BLaER1 (cell line): ENCODE measurements at regions not wholly inside any gene's neighbourhood (a gene's known extent, or its start where the extent isn't known, plus 50 kb on each side); places are given as distances from the start of the nearest gene placed in this dataset.

Experiments used
- H3K27ac ChIP-seq: shearing (Covaris generic); formaldehyde crosslinking; 2 replicates; pipeline ENCODE4 v1.8.1; 2022
- H3K27me3 ChIP-seq: shearing (Covaris generic); formaldehyde crosslinking; 2 replicates; pipeline ENCODE4 v1.8.1; 2022
- H3K36me3 ChIP-seq: shearing (Covaris generic); formaldehyde crosslinking; 2 replicates; pipeline ENCODE4 v1.8.1; 2022
- H3K4me1 ChIP-seq: shearing (Covaris generic); formaldehyde crosslinking; 2 replicates; pipeline ENCODE4 v1.8.1; 2022
- H3K4me2 ChIP-seq: shearing (Covaris generic); formaldehyde crosslinking; 2 replicates; pipeline ENCODE4 v1.8.1; 2022
- H3K4me3 ChIP-seq: shearing (Covaris generic); formaldehyde crosslinking; 2 replicates; pipeline ENCODE4 v1.8.1; 2022
- H3K9ac ChIP-seq: shearing (Covaris generic); formaldehyde crosslinking; 2 replicates; pipeline ENCODE4 v1.8.1; 2022
- H3K9me3 ChIP-seq: shearing (Covaris generic); formaldehyde crosslinking; 2 replicates; pipeline ENCODE4 v1.8.1; 2022
- H4K20me1 ChIP-seq: shearing (Covaris generic); formaldehyde crosslinking; 2 replicates; pipeline ENCODE4 v1.8.1; 2022
- Cebpa-rat ChIP-seq: shearing (Covaris generic); IDR thresholded peaks from 2 replicates; pipeline ENCODE4 v1.8.1; 2022

- no peaks in the 10 kb centered on the region for H3K27me3 ChIP-seq
- H3K4me2 ChIP-seq, result no peak overlapping the region
- H3K4me1 ChIP-seq, result no peaks in the 10 kb centered on the region
- no peaks in the 10 kb centered on the region for H4K20me1 ChIP-seq
- TF ChIP-seq Cebpa-rat, result no peak
- no peak overlapping the region for H3K27ac ChIP-seq
- no peaks in the 10 kb centered on the region for H3K9me3 ChIP-seq
- H3K36me3 ChIP-seq, result no peaks in the 10 kb centered on the region
- H3K4me3 ChIP-seq, result no peak overlapping the region
- H3K9ac ChIP-seq, result no peak overlapping the region
These were observed 1573.5 kb upstream of the ACVR2A start for GRCh38 chr2:146271131-146271831.

- no peaks in the 10 kb centered on the region for H3K9me3 ChIP-seq
- H3K27ac ChIP-seq, result no peak overlapping the region
- no peaks in the 10 kb centered on the region for H3K4me1 ChIP-seq
- no peak overlapping the region for H3K4me3 ChIP-seq
- no peaks in the 10 kb centered on the region for H4K20me1 ChIP-seq
- H3K27me3 ChIP-seq, result no peaks in the 10 kb centered on the region
- no peak overlapping the region for H3K4me2 ChIP-seq
- no peak overlapping the region for H3K9ac ChIP-seq
- TF ChIP-seq Cebpa-rat, result no peak
- H3K36me3 ChIP-seq, result no peaks in the 10 kb centered on the region
These were observed 1574.2 kb upstream of the ACVR2A start for GRCh38 chr2:146270618-146271017.

GRCh38 chr2:146267093-146267492 lies 1577.7 kb upstream of the ACVR2A start:
- Histone ChIP-seq H3K9me3 (no peaks in the 10 kb centered on the region), H3K36me3 (no peaks in the 10 kb centered on the region), H3K9ac (no peak overlapping the region), H3K4me2 (no peak overlapping the region), H3K4me1 (no peaks in the 10 kb centered on the region), H4K20me1 (no peaks in the 10 kb centered on the region), H3K27me3 (no peaks in the 10 kb centered on the region), H3K27ac (no peak overlapping the region), H3K4me3 (no peak overlapping the region)
- TF ChIP-seq Cebpa-rat, result no peak

GRCh38 chr2:146265656-146266055 lies 1579.2 kb upstream of the ACVR2A start:
- H3K9me3 ChIP-seq, result no peaks in the 10 kb centered on the region
- H3K27me3 ChIP-seq, result no peaks in the 10 kb centered on the region
- no peak for TF ChIP-seq Cebpa-rat
- H4K20me1 ChIP-seq, result no peaks in the 10 kb centered on the region
- no peaks in the 10 kb centered on the region for H3K4me1 ChIP-seq
- no peak overlapping the region for H3K27ac ChIP-seq
- H3K4me2 ChIP-seq, result no peak overlapping the region
- H3K9ac ChIP-seq, result no peak overlapping the region
- H3K4me3 ChIP-seq, result no peak overlapping the region
- H3K36me3 ChIP-seq, result no peaks in the 10 kb centered on the region

- Histone ChIP-seq H3K9ac (no peak overlapping the region), H3K9me3 (no peaks in the 10 kb centered on the region), H3K4me2 (no peak overlapping the region)
These were observed 1582.2 kb upstream of the ACVR2A start for GRCh38 chr2:146262606-146263005.

GRCh38 chr2:146260551-146260950 lies 1584.3 kb upstream of the ACVR2A start:
- Histone ChIP-seq H3K4me1 (no peaks in the 10 kb centered on the region), H3K4me2 (no peak overlapping the region), H3K4me3 (no peak overlapping the region), H3K27ac (no peak overlapping the region), H3K9ac (no peak overlapping the region), H3K27me3 (no peaks in the 10 kb centered on the region), H3K36me3 (no peaks in the 10 kb centered on the region), H4K20me1 (no peaks in the 10 kb centered on the region), H3K9me3 (no peaks in the 10 kb centered on the region)
- no peak for TF ChIP-seq Cebpa-rat

More at GRCh38 chr2:146262606-146263005, 1582.2 kb upstream of the ACVR2A start:
- no peak for TF ChIP-seq Cebpa-rat
- no peaks in the 10 kb centered on the region for H3K27me3 ChIP-seq
- H4K20me1 ChIP-seq, result no peaks in the 10 kb centered on the region
- no peak overlapping the region for H3K4me3 ChIP-seq
- no peaks in the 10 kb centered on the region for H3K36me3 ChIP-seq
- no peak overlapping the region for H3K27ac ChIP-seq
- no peaks in the 10 kb centered on the region for H3K4me1 ChIP-seq

- Histone ChIP-seq H4K20me1 (no peaks in the 10 kb centered on the region), H3K27me3 (no peaks in the 10 kb centered on the region), H3K4me2 (no peak overlapping the region), H3K36me3 (no peaks in the 10 kb centered on the region), H3K4me3 (no peak overlapping the region), H3K27ac (no peak overlapping the region), H3K4me1 (no peaks in the 10 kb centered on the region), H3K9me3 (no peaks in the 10 kb centered on the region), H3K9ac (no peak overlapping the region)
- no peak for TF ChIP-seq Cebpa-rat
These were observed 1585.0 kb upstream of the ACVR2A start for GRCh38 chr2:146259816-146260215.

- Histone ChIP-seq H3K4me3 (no peak overlapping the region), H3K36me3 (no peaks in the 10 kb centered on the region), H3K4me2 (no peak overlapping the region), H3K9ac (no peak overlapping the region), H4K20me1 (no peaks in the 10 kb centered on the region), H3K27ac (no peak overlapping the region), H3K27me3 (no peaks in the 10 kb centered on the region), H3K9me3 (no peaks in the 10 kb centered on the region), H3K4me1 (no peaks in the 10 kb centered on the region)
- TF ChIP-seq Cebpa-rat, result no peak
These were observed 1586.8 kb upstream of the ACVR2A start for GRCh38 chr2:146258071-146258470.

- Histone ChIP-seq H3K36me3 (no peaks in the 10 kb centered on the region), H4K20me1 (no peaks in the 10 kb centered on the region), H3K4me3 (no peak overlapping the region), H3K9ac (no peak overlapping the region), H3K4me1 (no peaks in the 10 kb centered on the region), H3K4me2 (no peak overlapping the region), H3K9me3 (no peaks in the 10 kb centered on the region), H3K27me3 (no peaks in the 10 kb centered on the region), H3K27ac (no peak overlapping the region)
- TF ChIP-seq Cebpa-rat, result no peak
These were observed 1592.7 kb upstream of the ACVR2A start for GRCh38 chr2:146252119-146252518.

- Histone ChIP-seq H3K9ac (no peak overlapping the region), H4K20me1 (no peaks in the 10 kb centered on the region), H3K27me3 (no peaks in the 10 kb centered on the region), H3K4me3 (no peak overlapping the region), H3K4me1 (no peaks in the 10 kb centered on the region), H3K27ac (no peak overlapping the region), H3K36me3 (no peaks in the 10 kb centered on the region), H3K9me3 (no peaks in the 10 kb centered on the region), H3K4me2 (no peak overlapping the region)
- TF ChIP-seq Cebpa-rat, result no peak
These were observed 1593.5 kb upstream of the ACVR2A start for GRCh38 chr2:146251328-146251727.
